ENCODE measurements at regions not wholly inside any gene's neighbourhood (a gene's known extent, or its start where the extent isn't known, plus 50 kb on each side); places are given as distances from the start of the nearest gene placed in this dataset.
"Not testable (repeated sequence)": the region's sequence is repeated elsewhere in the genome, so short reads cannot be mapped to it uniquely, and the experiment has no call there.

GRCh38 chr9:41354060-41354934 lies 165.2 kb upstream of the ZNG1F start:
- H3K9me3 ChIP-seq (ENCODE audit: control insufficient read depth in 2 of 2, insufficient read depth in 1 of 2, low read length in 1 of 2) = peaks cover 0 to 11% of the 10 kb centered on the region in 2 donors
- DNase-seq (ENCODE audit: low read depth in 6 of 9, low spot score in 9 of 9) = peak in 1 of 9 donors; percentile 0
- not testable (repeated sequence) for H3K27me3 ChIP-seq (ENCODE audit: control insufficient read depth in 2 of 2, insufficient read depth in 1 of 2, low read length in 1 of 2); H3K36me3 ChIP-seq (ENCODE audit: control insufficient read depth in 2 of 2, insufficient read depth in 2 of 2, low read length in 1 of 2); H3K4me3 ChIP-seq (ENCODE audit: low read length in 2 of 2); H3K27ac ChIP-seq (ENCODE audit: low read depth in 1 of 2, low read length in 1 of 2); H3K4me1 ChIP-seq (ENCODE audit: control insufficient read depth in 2 of 2, insufficient read depth in 2 of 2, low read length in 2 of 2)
- WGBS = 21% methylated on average over 32 of the region's 47 CpGs

GRCh38 chr9:41353026-41353425 lies 163.9 kb upstream of the ZNG1F start:
- H3K4me3 ChIP-seq (ENCODE audit: low read length in 2 of 2); H3K36me3 ChIP-seq (ENCODE audit: control insufficient read depth in 2 of 2, insufficient read depth in 2 of 2, low read length in 1 of 2); H3K27me3 ChIP-seq (ENCODE audit: control insufficient read depth in 2 of 2, insufficient read depth in 1 of 2, low read length in 1 of 2); H3K4me1 ChIP-seq (ENCODE audit: control insufficient read depth in 2 of 2, insufficient read depth in 2 of 2, low read length in 2 of 2); DNase-seq (ENCODE audit: low read depth in 6 of 9, low spot score in 9 of 9); H3K27ac ChIP-seq (ENCODE audit: low read depth in 1 of 2, low read length in 1 of 2): not testable (repeated sequence)
- WGBS = 95% methylated on average over 16 of the region's 20 CpGs
- H3K9me3 ChIP-seq (ENCODE audit: control insufficient read depth in 2 of 2, insufficient read depth in 1 of 2, low read length in 1 of 2) = peaks cover 0 to 11% of the 10 kb centered on the region in 2 donors

GRCh38 chr9:41352390-41352789 lies 163.3 kb upstream of the ZNG1F start:
- not testable (repeated sequence) for H3K27me3 ChIP-seq (ENCODE audit: control insufficient read depth in 2 of 2, insufficient read depth in 1 of 2, low read length in 1 of 2); H3K4me3 ChIP-seq (ENCODE audit: low read length in 2 of 2); DNase-seq (ENCODE audit: low read depth in 6 of 9, low spot score in 9 of 9); H3K4me1 ChIP-seq (ENCODE audit: control insufficient read depth in 2 of 2, insufficient read depth in 2 of 2, low read length in 2 of 2); H3K27ac ChIP-seq (ENCODE audit: low read depth in 1 of 2, low read length in 1 of 2); H3K36me3 ChIP-seq (ENCODE audit: control insufficient read depth in 2 of 2, insufficient read depth in 2 of 2, low read length in 1 of 2)
- peaks cover 0 to 11% of the 10 kb centered on the region in 2 donors for H3K9me3 ChIP-seq (ENCODE audit: control insufficient read depth in 2 of 2, insufficient read depth in 1 of 2, low read length in 1 of 2)
- WGBS = 94% methylated on average over 17 of the region's 20 CpGs

GRCh38 chr9:41347893-41348292 lies 158.8 kb upstream of the ZNG1F start:
- not testable (repeated sequence) for H3K4me1 ChIP-seq (ENCODE audit: control insufficient read depth in 2 of 2, insufficient read depth in 2 of 2, low read length in 2 of 2); H3K4me3 ChIP-seq (ENCODE audit: low read length in 2 of 2); DNase-seq (ENCODE audit: low read depth in 6 of 9, low spot score in 9 of 9); H3K36me3 ChIP-seq (ENCODE audit: control insufficient read depth in 2 of 2, insufficient read depth in 2 of 2, low read length in 1 of 2); H3K27ac ChIP-seq (ENCODE audit: low read depth in 1 of 2, low read length in 1 of 2); H3K27me3 ChIP-seq (ENCODE audit: control insufficient read depth in 2 of 2, insufficient read depth in 1 of 2, low read length in 1 of 2); H3K9me3 ChIP-seq (ENCODE audit: control insufficient read depth in 2 of 2, insufficient read depth in 1 of 2, low read length in 1 of 2)
- 95% methylated on average over 2 of the region's 3 CpGs for WGBS

- H3K27ac ChIP-seq (ENCODE audit: low read depth in 1 of 2, low read length in 1 of 2); H3K27me3 ChIP-seq (ENCODE audit: control insufficient read depth in 2 of 2, insufficient read depth in 1 of 2, low read length in 1 of 2); DNase-seq (ENCODE audit: low read depth in 6 of 9, low spot score in 9 of 9); H3K4me3 ChIP-seq (ENCODE audit: low read length in 2 of 2); H3K4me1 ChIP-seq (ENCODE audit: control insufficient read depth in 2 of 2, insufficient read depth in 2 of 2, low read length in 2 of 2); H3K36me3 ChIP-seq (ENCODE audit: control insufficient read depth in 2 of 2, insufficient read depth in 2 of 2, low read length in 1 of 2); H3K9me3 ChIP-seq (ENCODE audit: control insufficient read depth in 2 of 2, insufficient read depth in 1 of 2, low read length in 1 of 2): not testable (repeated sequence)
- 91% methylated on average over 3 of the region's 5 CpGs for WGBS
Observed at GRCh38 chr9:41332562-41332961, 143.4 kb upstream of the ZNG1F start.

- WGBS = 85% methylated on average over 2 of the region's 2 CpGs
- not testable (repeated sequence) for H3K9me3 ChIP-seq (ENCODE audit: control insufficient read depth in 2 of 2, insufficient read depth in 1 of 2, low read length in 1 of 2); H3K4me3 ChIP-seq (ENCODE audit: low read length in 2 of 2); DNase-seq (ENCODE audit: low read depth in 6 of 9, low spot score in 9 of 9); H3K27ac ChIP-seq (ENCODE audit: low read depth in 1 of 2, low read length in 1 of 2); H3K27me3 ChIP-seq (ENCODE audit: control insufficient read depth in 2 of 2, insufficient read depth in 1 of 2, low read length in 1 of 2); H3K4me1 ChIP-seq (ENCODE audit: control insufficient read depth in 2 of 2, insufficient read depth in 2 of 2, low read length in 2 of 2); H3K36me3 ChIP-seq (ENCODE audit: control insufficient read depth in 2 of 2, insufficient read depth in 2 of 2, low read length in 1 of 2)
Observed at GRCh38 chr9:41321277-41321676, 132.2 kb upstream of the ZNG1F start.

- not testable (repeated sequence) for H3K4me3 ChIP-seq (ENCODE audit: low read length in 2 of 2); H3K27me3 ChIP-seq (ENCODE audit: control insufficient read depth in 2 of 2, insufficient read depth in 1 of 2, low read length in 1 of 2); H3K9me3 ChIP-seq (ENCODE audit: control insufficient read depth in 2 of 2, insufficient read depth in 1 of 2, low read length in 1 of 2); H3K27ac ChIP-seq (ENCODE audit: low read depth in 1 of 2, low read length in 1 of 2); H3K4me1 ChIP-seq (ENCODE audit: control insufficient read depth in 2 of 2, insufficient read depth in 2 of 2, low read length in 2 of 2); H3K36me3 ChIP-seq (ENCODE audit: control insufficient read depth in 2 of 2, insufficient read depth in 2 of 2, low read length in 1 of 2); DNase-seq (ENCODE audit: low read depth in 6 of 9, low spot score in 9 of 9)
- 81% methylated on average over 6 of the region's 6 CpGs for WGBS
Observed at GRCh38 chr9:41308953-41309352, 119.8 kb upstream of the ZNG1F start.

- H3K27me3 ChIP-seq (ENCODE audit: control insufficient read depth in 2 of 2, insufficient read depth in 1 of 2, low read length in 1 of 2); H3K9me3 ChIP-seq (ENCODE audit: control insufficient read depth in 2 of 2, insufficient read depth in 1 of 2, low read length in 1 of 2); H3K4me3 ChIP-seq (ENCODE audit: low read length in 2 of 2); H3K27ac ChIP-seq (ENCODE audit: low read depth in 1 of 2, low read length in 1 of 2); DNase-seq (ENCODE audit: low read depth in 6 of 9, low spot score in 9 of 9); H3K4me1 ChIP-seq (ENCODE audit: control insufficient read depth in 2 of 2, insufficient read depth in 2 of 2, low read length in 2 of 2); H3K36me3 ChIP-seq (ENCODE audit: control insufficient read depth in 2 of 2, insufficient read depth in 2 of 2, low read length in 1 of 2): not testable (repeated sequence)
- WGBS = 97% methylated on average over 16 of the region's 16 CpGs
Observed at GRCh38 chr9:41285744-41286143, 96.6 kb upstream of the ZNG1F start.

GRCh38 chr9:41280299-41281238 lies 91.5 kb upstream of the ZNG1F start:
- DNase-seq (ENCODE audit: low read depth in 6 of 9, low spot score in 9 of 9); H3K27me3 ChIP-seq (ENCODE audit: control insufficient read depth in 2 of 2, insufficient read depth in 1 of 2, low read length in 1 of 2); H3K36me3 ChIP-seq (ENCODE audit: control insufficient read depth in 2 of 2, insufficient read depth in 2 of 2, low read length in 1 of 2); H3K9me3 ChIP-seq (ENCODE audit: control insufficient read depth in 2 of 2, insufficient read depth in 1 of 2, low read length in 1 of 2); H3K27ac ChIP-seq (ENCODE audit: low read depth in 1 of 2, low read length in 1 of 2); H3K4me3 ChIP-seq (ENCODE audit: low read length in 2 of 2); H3K4me1 ChIP-seq (ENCODE audit: control insufficient read depth in 2 of 2, insufficient read depth in 2 of 2, low read length in 2 of 2): not testable (repeated sequence)
- WGBS = 88% methylated on average over 21 of the region's 31 CpGs
